ENCODE measurements at regions not wholly inside any gene's neighbourhood (a gene's known extent, or its start where the extent isn't known, plus 50 kb on each side); places are given as distances from the start of the nearest gene placed in this dataset.
A peak's percentile ranks its signal among the peaks of the same experiment; 100 is the strongest.

DNA sequence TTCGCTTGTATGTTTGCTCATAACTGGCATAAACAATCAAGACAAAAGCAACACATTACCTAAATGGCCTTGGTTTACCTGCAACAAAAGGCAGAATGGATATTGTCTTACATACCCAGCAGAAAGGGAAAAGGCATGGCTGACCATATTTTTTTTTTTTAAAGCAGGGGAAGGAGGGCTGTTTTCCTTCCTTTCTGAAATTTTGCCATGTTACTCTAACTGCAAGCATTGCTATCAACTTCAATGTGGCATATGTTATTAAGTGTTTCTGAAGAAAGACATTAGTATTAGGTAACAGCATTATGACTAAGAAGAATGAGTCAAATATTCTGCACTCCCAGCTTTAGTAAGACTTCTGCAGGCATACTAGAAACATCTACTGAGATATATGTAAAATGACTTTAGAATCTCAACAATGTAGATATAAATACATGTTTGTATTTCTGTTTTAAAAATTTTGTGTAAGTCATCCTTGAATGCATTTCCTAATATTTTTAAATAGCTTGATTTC is 512.6 kb upstream of the FAM241A start:
- Mint-ChIP-seq H3K36me3 (ENCODE audit: low read depth) (no peaks in the 10 kb centered on the region), H3K4me3 (no peak overlapping the region), H3K4me1 (peaks cover 6% of the 10 kb centered on the region), H3K27me3 (ENCODE audit: low read depth) (peaks cover 3% of the 10 kb centered on the region), H3K27ac (no peak overlapping the region), H3K9me3 (peaks cover 4% of the 10 kb centered on the region)
- TF ChIP-seq, protein P1, sequence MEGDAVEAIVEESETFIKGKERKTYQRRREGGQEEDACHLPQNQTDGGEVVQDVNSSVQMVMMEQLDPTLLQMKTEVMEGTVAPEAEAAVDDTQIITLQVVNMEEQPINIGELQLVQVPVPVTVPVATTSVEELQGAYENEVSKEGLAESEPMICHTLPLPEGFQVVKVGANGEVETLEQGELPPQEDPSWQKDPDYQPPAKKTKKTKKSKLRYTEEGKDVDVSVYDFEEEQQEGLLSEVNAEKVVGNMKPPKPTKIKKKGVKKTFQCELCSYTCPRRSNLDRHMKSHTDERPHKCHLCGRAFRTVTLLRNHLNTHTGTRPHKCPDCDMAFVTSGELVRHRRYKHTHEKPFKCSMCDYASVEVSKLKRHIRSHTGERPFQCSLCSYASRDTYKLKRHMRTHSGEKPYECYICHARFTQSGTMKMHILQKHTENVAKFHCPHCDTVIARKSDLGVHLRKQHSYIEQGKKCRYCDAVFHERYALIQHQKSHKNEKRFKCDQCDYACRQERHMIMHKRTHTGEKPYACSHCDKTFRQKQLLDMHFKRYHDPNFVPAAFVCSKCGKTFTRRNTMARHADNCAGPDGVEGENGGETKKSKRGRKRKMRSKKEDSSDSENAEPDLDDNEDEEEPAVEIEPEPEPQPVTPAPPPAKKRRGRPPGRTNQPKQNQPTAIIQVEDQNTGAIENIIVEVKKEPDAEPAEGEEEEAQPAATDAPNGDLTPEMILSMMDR (IDR thresholded peaks at IDR 0.05; ENCODE audit: unreplicated experiment in 3 of 3) = no peak

DNA sequence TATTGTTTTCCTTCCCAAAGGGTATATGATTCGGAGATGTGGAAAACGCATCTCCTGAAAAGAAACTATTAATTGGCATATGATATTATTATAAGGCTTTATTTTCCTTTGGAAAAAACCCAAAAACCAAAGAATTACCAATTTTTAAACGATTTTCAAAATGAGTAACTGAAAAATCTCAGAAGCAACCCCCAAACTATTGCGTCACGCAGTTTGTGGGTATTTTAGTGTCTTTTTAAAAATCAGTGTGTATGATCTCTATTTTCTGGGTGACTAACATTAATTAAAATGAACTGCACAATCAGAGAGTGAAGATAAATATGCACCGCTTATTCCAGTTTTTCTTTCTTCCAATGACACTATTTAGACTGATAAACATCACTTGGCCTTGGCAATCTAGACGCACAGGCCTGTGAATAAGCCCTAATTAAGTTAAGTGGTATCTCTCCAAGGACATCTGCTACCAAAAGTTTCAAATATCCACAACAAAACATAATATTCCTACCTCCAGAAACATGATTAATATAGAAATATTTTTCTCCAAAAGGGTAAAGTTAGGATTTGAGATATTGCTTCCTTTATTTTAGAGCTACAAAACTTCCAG is 511.5 kb upstream of the FAM241A start:
- H3K27ac Mint-ChIP-seq = peak overlapping the region in 1 of 3 experiments; percentile 28
- H3K4me1 Mint-ChIP-seq = peaks cover 6% of the 10 kb centered on the region
- H3K36me3 Mint-ChIP-seq (ENCODE audit: low read depth) = no peaks in the 10 kb centered on the region
- no peaks in the 10 kb centered on the region for H3K27me3 Mint-ChIP-seq (ENCODE audit: low read depth)
- TF ChIP-seq, protein P1 (IDR thresholded peaks at IDR 0.05; ENCODE audit: unreplicated experiment in 3 of 3) = no peak
- no peaks in the 10 kb centered on the region for H3K9me3 Mint-ChIP-seq
- no peak overlapping the region for H3K4me3 Mint-ChIP-seq

DNA sequence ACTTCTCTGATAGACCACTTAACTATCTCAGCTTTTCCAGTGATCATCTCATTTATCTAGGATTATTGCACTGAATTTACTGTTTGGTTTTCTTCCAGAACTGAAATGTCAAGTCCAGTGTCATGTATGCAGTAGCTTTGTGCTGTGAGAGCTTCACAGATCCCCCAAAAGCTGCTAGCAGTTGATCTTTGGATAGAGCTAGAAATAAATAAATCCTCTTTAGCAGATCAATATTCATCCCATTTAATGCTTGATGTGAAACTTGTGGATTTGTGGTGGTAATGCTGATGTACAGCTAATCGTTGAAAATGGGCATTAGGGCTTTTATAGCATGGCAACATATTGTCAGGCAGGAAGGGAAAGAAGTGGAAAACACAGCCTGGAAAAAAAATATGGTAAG is 509.6 kb upstream of the FAM241A start:
- H3K36me3 Mint-ChIP-seq (ENCODE audit: low read depth) = no peaks in the 10 kb centered on the region
- peaks cover 8% of the 10 kb centered on the region for H3K4me1 Mint-ChIP-seq
- TF ChIP-seq, protein P1 (IDR thresholded peaks at IDR 0.05; ENCODE audit: unreplicated experiment in 3 of 3) = no peak
- H3K9me3 Mint-ChIP-seq = no peaks in the 10 kb centered on the region
- no peak overlapping the region for H3K27ac Mint-ChIP-seq
- H3K27me3 Mint-ChIP-seq (ENCODE audit: low read depth) = no peaks in the 10 kb centered on the region
- H3K4me3 Mint-ChIP-seq = no peak overlapping the region

DNA sequence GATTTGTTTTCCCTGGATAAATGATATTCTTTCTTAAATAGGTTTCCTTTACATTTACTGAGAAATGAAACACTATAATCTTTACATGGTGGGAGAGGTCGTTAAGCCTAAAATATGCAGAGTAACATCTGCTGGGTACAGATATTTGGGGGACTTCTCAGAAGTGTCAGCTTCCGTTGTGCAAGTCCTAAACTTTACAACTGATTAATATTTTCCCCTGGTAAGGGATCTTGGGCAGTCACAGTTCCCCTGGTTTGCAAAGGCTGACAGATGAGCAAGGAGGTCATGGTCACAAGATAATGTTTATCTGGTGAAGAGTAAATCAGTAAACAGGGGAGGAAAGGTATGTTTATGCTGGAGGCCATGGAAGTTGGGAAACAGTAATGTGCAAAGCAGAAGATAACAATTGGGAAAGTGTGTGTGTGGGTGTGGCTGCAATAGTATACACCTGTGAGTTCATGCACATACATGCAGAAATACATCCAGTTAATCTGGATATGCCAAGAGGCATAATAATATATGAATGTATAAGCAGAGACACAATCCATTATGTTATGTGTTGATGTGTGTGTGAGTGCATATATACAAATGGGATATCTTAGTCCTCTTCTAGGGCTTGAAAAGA is 508.2 kb upstream of the FAM241A start:
- Mint-ChIP-seq H3K27ac (no peak overlapping the region), H3K27me3 (ENCODE audit: low read depth) (no peaks in the 10 kb centered on the region), H3K4me1 (peaks cover 10% of the 10 kb centered on the region), H3K36me3 (ENCODE audit: low read depth) (no peaks in the 10 kb centered on the region), H3K4me3 (no peak overlapping the region), H3K9me3 (no peaks in the 10 kb centered on the region)
- TF ChIP-seq, protein P1 (IDR thresholded peaks at IDR 0.05; ENCODE audit: unreplicated experiment in 3 of 3) = no peak

DNA sequence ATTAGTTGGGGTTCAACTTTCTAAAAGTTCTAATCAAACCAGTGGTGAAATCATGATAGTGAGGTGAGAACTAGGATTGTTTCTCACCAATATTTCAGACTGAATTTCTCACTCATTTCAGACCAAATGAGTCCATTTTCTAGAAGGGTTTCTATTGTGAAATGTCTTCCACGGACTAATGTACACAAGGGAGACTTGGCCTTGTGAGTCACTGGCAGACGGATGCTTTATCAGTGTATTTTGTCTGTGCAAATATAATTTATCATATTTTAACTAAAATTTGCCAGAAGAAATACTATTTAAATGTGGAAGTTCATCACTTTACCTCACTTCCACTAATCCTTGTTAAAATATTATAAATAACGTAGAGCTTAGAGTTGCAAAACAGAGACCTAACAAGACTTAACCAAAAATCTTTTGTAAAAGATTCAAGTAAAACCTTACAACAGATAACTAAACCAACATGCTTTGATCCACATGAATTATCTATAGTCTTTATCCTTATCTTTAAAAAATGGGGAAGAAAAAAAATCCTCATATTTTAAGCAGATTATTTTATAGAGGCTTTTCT is 506.0 kb upstream of the FAM241A start:
- Mint-ChIP-seq H3K4me1 (peaks cover 11% of the 10 kb centered on the region), H3K36me3 (ENCODE audit: low read depth) (no peaks in the 10 kb centered on the region), H3K4me3 (peak overlapping the region in 1 of 3 experiments; percentile 23), H3K27ac (peak overlapping the region in 2 of 3 experiments; percentile 34 to 36), H3K9me3 (no peaks in the 10 kb centered on the region), H3K27me3 (ENCODE audit: low read depth) (no peaks in the 10 kb centered on the region)
- TF ChIP-seq, protein P1 (IDR thresholded peaks at IDR 0.05; ENCODE audit: unreplicated experiment in 3 of 3) = no peak
